ENCODE measurements at regions not wholly inside any gene's neighbourhood (a gene's known extent, or its start where the extent isn't known, plus 50 kb on each side); places are given as distances from the start of the nearest gene placed in this dataset.

GRCh38 chrX:4450177-4450576 lies 736.7 kb upstream of the PRKX start:
- no peak for TF ChIP-seq POLR2A (IDR thresholded peaks at IDR 0.05)
- TF ChIP-seq CTCF (IDR thresholded peaks at IDR 0.05): no peak
- TF ChIP-seq POLR2AphosphoS5 (IDR thresholded peaks at IDR 0.05): no peak
